ENCODE measurements at regions not wholly inside any gene's neighbourhood (a gene's known extent, or its start where the extent isn't known, plus 50 kb on each side); places are given as distances from the start of the nearest gene placed in this dataset.

GRCh38 chr4:89469930-89470375, 162.4 kb upstream of the GPRIN3 start:
- no peak for TF ChIP-seq POLR2AphosphoS5 (IDR thresholded peaks at IDR 0.05; ENCODE audit: low read depth, low read length)
- TF ChIP-seq REST (IDR thresholded peaks at IDR 0.05; ENCODE audit: insufficient read depth in 1 of 2, low read depth in 2 of 2, low read length in 2 of 2), result no peak
- TF ChIP-seq TAF1 (IDR thresholded peaks at IDR 0.05; ENCODE audit: borderline replicate concordance, insufficient read depth, low read length), result no peak
- TF ChIP-seq SIN3A (IDR thresholded peaks at IDR 0.05; ENCODE audit: borderline replicate concordance, insufficient read depth, low read length), result no peak
